NCI-H226 (cell line): ENCODE measurements at regions not wholly inside any gene's neighbourhood (a gene's known extent, or its start where the extent isn't known, plus 50 kb on each side); places are given as distances from the start of the nearest gene placed in this dataset.

Experiments
- DNase-seq: peaks from one replicate; pipeline ENCODE4 v3.0.0-alpha.2; 2015

- no peak for DNase-seq
These were observed 228.7 kb upstream of the NR4A3 start for GRCh38 chr9:99592834-99593574.

DNA sequence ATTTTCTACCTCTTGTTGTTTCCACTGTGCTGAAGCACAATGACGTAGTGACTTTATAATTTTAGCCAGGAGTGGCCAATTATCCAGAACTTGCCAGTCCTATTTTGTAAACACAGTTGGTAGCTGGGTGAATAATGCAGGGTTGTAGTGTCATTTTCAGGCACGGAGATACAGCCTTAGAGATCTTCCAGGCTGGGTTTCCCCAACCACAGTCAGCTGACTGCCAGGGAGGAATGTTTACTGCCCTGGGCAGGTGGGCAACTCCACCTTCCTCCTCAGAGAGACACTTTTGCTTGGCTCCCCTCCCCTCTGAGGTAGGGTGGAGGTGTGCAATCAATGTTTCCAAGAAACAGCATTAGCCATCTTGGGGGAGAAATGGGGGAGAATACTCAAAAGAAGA, 228.1 kb upstream of the NR4A3 start:
- DNase-seq: peak; percentile 63

- DNase-seq: peak; percentile 98
These were observed 227.5 kb upstream of the NR4A3 start for GRCh38 chr9:99594056-99594780.

DNA sequence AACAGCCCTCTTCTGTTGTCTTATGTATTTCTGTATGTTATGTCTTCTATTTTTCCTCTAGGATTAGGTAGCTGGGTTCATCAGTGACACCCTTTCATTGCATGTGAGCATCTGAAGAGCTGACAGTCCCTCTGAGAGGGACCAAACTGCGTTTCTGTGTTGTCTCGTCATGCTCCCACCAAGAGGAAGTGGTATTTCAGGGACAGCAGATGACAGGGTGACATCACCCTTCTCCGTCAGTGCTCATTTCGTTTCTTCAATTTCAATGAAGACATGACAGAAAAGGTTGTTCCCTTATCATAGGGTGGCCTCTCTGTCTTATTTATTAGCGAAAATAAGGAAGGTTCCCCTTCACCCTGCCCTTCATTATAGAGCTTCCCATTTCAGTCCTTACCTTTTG, 225.9 kb upstream of the NR4A3 start:
- DNase-seq: no peak

- peak; percentile 22 for DNase-seq
These were observed 220.0 kb upstream of the NR4A3 start for GRCh38 chr9:99601571-99602111.

- no peak for DNase-seq
These were observed 218.8 kb upstream of the NR4A3 start for GRCh38 chr9:99602854-99603253.

GRCh38 chr9:99605016-99605743, 216.5 kb upstream of the NR4A3 start:
- no peak for DNase-seq

GRCh38 chr9:99606296-99606695, 215.4 kb upstream of the NR4A3 start:
- DNase-seq: no peak

DNA sequence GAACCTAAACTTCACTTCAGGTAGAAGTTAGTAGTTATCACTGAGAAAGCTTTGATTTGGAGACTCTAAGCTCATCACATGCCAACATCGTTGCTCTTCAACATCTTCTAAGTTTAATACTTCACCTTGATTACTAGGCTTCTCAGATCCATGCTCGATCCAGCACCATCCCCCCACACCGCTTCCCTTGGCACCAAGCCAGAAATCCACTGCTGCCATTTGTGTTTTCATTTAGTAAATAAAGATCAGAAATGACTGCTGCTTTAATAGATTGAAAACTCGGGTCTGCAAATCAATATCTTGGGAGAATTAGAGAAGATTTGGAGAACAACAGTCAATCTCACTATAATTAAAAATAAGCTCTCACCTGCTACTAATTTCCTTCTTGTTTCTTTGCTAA, 214.7 kb upstream of the NR4A3 start:
- DNase-seq: no peak

DNA sequence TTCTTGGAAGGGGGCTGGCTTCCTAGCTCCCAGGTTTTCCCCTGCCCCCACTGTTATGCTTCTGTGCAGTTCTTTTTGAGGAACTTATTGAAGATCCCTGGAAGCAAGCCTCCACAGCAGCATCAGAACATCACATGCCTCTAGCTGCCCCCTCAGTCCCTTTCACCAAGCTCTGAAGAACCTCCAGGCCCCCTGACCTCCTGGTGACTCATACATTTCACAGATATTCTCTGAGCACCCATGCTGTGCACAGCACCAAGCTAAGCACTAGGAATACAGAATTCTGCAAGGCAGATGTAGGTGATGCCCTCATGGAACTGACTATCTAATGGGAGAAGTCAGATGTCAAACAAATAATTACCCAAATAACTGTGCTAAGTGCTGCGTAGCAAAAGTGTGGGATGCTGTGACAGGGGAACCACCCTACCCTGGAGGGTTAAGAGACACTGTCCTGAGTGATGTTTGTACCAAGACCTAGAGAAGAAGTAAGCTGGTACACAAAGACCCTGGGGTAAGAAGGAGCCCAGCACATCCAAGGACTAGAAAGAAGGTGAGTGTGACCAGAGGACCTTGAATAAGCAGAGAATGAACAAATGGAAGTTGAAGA, 213.7 kb upstream of the NR4A3 start:
- no peak for DNase-seq

GRCh38 chr9:99614341-99614740, 207.3 kb upstream of the NR4A3 start:
- no peak for DNase-seq

DNA sequence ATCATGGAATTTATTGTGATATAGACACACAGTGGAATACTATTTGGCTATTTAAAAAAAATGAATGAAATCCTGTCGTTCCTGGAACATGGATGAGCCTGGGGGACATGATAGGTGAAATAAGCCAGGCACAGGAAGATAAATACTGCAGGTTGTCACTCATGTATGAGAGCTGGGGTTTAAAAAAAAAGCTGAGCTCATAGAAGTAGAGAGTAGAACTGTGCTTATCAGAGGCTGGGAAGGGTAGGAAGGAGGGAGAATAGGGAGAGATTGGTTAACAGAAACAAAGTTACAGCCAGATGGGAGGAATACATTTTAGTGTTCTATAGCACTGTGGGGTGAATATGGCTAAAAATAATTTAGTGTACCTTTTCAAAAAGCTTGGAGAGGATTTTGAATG, 200.6 kb upstream of the NR4A3 start:
- DNase-seq: no peak

DNA sequence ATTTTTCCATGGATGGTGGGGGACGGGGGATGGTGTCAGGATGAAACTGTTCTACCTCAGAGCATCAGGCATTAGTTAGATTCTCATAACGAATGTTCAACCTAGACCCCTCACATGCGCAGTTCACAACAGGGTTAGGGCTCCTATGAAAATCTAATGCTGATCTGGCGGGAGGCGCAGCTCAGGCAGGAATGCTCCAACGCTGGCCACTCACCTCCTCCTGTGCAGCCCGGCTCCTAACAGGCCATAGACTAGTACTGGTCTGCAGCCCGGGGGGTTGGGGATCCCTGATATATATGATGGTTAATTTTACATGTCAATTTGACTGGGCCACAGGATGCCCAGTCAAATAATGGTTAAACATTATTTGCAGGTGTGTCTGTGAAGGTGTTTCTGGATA, 199.0 kb upstream of the NR4A3 start:
- no peak for DNase-seq

- no peak for DNase-seq
These were observed 197.8 kb upstream of the NR4A3 start for GRCh38 chr9:99623780-99624364.

GRCh38 chr9:99624499-99625233, 197.0 kb upstream of the NR4A3 start:
- no peak for DNase-seq

DNA sequence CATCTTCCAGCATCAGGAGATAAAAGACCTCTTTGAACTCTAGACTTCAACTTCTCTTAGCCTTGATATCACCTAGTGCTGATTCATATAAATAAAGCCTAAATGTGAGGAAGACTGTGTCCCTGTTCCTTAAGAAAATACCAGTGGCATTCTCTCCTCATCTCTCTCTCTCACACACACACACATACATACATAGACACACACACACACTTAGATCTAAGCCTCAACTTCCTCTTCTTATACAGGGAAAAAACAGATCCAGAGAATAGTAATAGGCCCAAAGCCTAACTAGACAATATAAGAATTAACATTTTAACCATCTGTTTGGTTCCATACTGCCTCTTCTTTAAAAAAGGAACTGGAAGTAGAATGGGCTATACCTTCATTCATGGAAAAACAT, 195.3 kb upstream of the NR4A3 start:
- DNase-seq: no peak

DNA sequence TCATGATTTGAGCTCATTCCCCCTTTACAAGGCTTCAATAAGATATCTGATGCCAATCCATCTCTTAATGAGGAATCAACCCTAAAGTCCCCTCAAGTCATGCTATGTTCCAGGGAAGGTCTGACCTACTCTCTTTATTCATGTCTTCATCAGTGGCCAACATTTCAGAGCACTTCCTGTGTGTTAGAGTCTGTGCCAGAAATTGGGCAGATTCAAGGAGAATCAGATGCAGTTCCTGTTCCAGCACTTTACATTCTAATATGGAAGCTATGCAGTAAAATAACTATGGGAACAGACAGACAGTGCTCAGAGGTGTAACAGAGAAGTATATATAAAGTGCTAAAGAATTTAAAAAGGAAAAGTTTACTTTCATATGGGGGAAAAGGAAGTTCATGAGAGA, 193.4 kb upstream of the NR4A3 start:
- no peak for DNase-seq

- DNase-seq: no peak
These were observed 192.7 kb upstream of the NR4A3 start for GRCh38 chr9:99628849-99629620.

DNA sequence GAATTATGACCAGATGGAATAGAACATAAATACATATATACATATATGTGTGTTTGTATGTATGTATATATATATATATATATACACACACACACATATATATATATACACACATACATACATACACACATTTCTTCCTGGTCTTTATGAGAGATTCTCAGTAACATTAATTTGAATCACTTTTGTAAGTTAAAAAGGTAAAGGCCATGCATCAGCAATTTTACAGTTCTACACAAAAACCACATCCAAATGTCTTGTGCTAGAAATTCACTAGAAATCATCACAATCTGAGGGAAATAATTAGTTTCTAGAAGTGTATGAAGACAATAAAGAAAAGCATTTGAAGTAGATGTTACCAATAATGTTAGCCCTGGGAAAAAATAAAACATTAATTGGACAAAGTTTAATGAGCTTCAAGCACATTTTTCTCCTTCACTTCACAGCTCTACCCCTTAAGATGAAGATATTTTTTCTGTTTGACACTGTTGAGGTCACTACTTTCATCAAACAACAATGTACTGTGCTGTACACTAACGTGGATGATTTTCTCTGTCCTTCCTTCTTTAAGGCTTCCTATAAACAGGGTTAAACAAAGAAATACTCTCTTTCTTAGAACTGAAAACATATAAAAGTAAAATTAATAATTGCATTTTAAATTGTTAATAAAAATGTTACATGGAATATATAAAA, 189.2 kb upstream of the NR4A3 start:
- no peak for DNase-seq

- DNase-seq: no peak
These were observed 188.4 kb upstream of the NR4A3 start for GRCh38 chr9:99633265-99633664.

- DNase-seq: no peak
These were observed 187.5 kb upstream of the NR4A3 start for GRCh38 chr9:99634186-99634585.
